HG03354 (cell line): ENCODE measurements at regions not wholly inside any gene's neighbourhood (a gene's known extent, or its start where the extent isn't known, plus 50 kb on each side); places are given as distances from the start of the nearest gene placed in this dataset.

Experiments used
- ATAC-seq: cut with Tn5 transposase; IDR thresholded peaks from one replicate; pipeline ENCODE4 v1.9.1; 2021; ENCODE audit warnings: mild to moderate bottlenecking; ENCODE audit not compliant: unreplicated experiment, poor library complexity, severe bottlenecking

- no peak for ATAC-seq
These were observed 96.2 kb downstream of the MAIP1 start for GRCh38 chr2:200051611-200051945.

- no peak for ATAC-seq
These were observed 97.2 kb downstream of the MAIP1 start for GRCh38 chr2:200052627-200053026.

GRCh38 chr2:200054681-200055468 is 99.5 kb downstream of the MAIP1 start:
- no peak for ATAC-seq

GRCh38 chr2:200056105-200056504 is 100.7 kb downstream of the MAIP1 start:
- ATAC-seq, result no peak

- ATAC-seq, result no peak
These were observed 107.8 kb downstream of the MAIP1 start for GRCh38 chr2:200063155-200063554.

GRCh38 chr2:200064879-200065278 is 109.5 kb downstream of the MAIP1 start:
- ATAC-seq, result no peak

- no peak for ATAC-seq
These were observed 110.1 kb downstream of the MAIP1 start for GRCh38 chr2:200065477-200065876.

- no peak for ATAC-seq
These were observed 111.0 kb downstream of the MAIP1 start for GRCh38 chr2:200066417-200066816.

- no peak for ATAC-seq
These were observed 113.3 kb downstream of the MAIP1 start for GRCh38 chr2:200068642-200069041.

- no peak for ATAC-seq
These were observed 121.8 kb downstream of the MAIP1 start for GRCh38 chr2:200077210-200077650.

- no peak for ATAC-seq
These were observed 122.5 kb downstream of the MAIP1 start for GRCh38 chr2:200077838-200078237.

- ATAC-seq, result no peak
These were observed 124.0 kb downstream of the MAIP1 start for GRCh38 chr2:200079356-200079755.

- ATAC-seq, result no peak
These were observed 125.9 kb downstream of the MAIP1 start for GRCh38 chr2:200081236-200081635.

- no peak for ATAC-seq
These were observed 126.4 kb downstream of the MAIP1 start for GRCh38 chr2:200081811-200082210.

- ATAC-seq, result no peak
These were observed 128.7 kb downstream of the MAIP1 start for GRCh38 chr2:200084036-200084435.

- ATAC-seq, result no peak
These were observed 131.5 kb downstream of the MAIP1 start for GRCh38 chr2:200086911-200087310.

- no peak for ATAC-seq
These were observed 132.1 kb downstream of the MAIP1 start for GRCh38 chr2:200087451-200087850.

GRCh38 chr2:200089040-200089755 is 133.8 kb downstream of the MAIP1 start:
- no peak for ATAC-seq

GRCh38 chr2:200089756-200090109 is 134.4 kb downstream of the MAIP1 start:
- no peak for ATAC-seq

GRCh38 chr2:200090683-200091082 is 135.3 kb downstream of the MAIP1 start:
- ATAC-seq, result no peak

GRCh38 chr2:200091126-200091525 is 135.7 kb downstream of the MAIP1 start:
- no peak for ATAC-seq
